WTC11 (cell line): ENCODE measurements at regions not wholly inside any gene's neighbourhood (a gene's known extent, or its start where the extent isn't known, plus 50 kb on each side); places are given as distances from the start of the nearest gene placed in this dataset.

ENCODE experiments used
- AFF4 ChIP-seq: sonication (generic); formaldehyde crosslinking; IDR thresholded peaks from 2 replicates; pipeline ENCODE4 v1.8.1; 2023; ENCODE audit warnings: mild to moderate bottlenecking, missing genetic modification reagents, borderline replicate concordance
- CREM ChIP-seq: sonication (generic); formaldehyde crosslinking; IDR thresholded peaks from 2 replicates; pipeline ENCODE4 v1.8.1; 2022; ENCODE audit warnings: mild to moderate bottlenecking, missing genetic modification reagents, moderate library complexity
- CTCF ChIP-seq: fragments of 200-600 bp; IDR thresholded peaks from 2 replicates; pipeline ENCODE4 v1.8.0; 2022; ENCODE audit warnings: antibody characterized with exemption
- E2F4 ChIP-seq: sonication (generic); formaldehyde crosslinking; IDR thresholded peaks from 2 replicates; pipeline ENCODE4 v1.8.1; 2022; ENCODE audit warnings: low read depth, mild to moderate bottlenecking, moderate library complexity, missing genetic modification reagents, borderline replicate concordance
- JUN ChIP-seq: sonication (generic); formaldehyde crosslinking; IDR thresholded peaks from 2 replicates; pipeline ENCODE4 v1.8.0; 2023; ENCODE audit warnings: mild to moderate bottlenecking, missing genetic modification reagents
- NFYB ChIP-seq: sonication (generic); formaldehyde crosslinking; conservative IDR thresholded peaks from 2 replicates; pipeline ENCODE4 v1.8.0; 2022; ENCODE audit warnings: low read depth, missing genetic modification reagents
- NR3C1 ChIP-seq: sonication (generic); formaldehyde crosslinking; conservative IDR thresholded peaks from 2 replicates; pipeline ENCODE4 v1.8.1; 2023; ENCODE audit warnings: low read depth, mild to moderate bottlenecking, missing genetic modification reagents
- TEAD4 ChIP-seq: sonication (generic); formaldehyde crosslinking; IDR thresholded peaks from 2 replicates; pipeline ENCODE4 v1.8.0; 2022; ENCODE audit warnings: mild to moderate bottlenecking, missing genetic modification reagents
- ZBTB21 ChIP-seq: sonication (generic); formaldehyde crosslinking; IDR thresholded peaks from 2 replicates; pipeline ENCODE4 v1.8.1; 2023; ENCODE audit warnings: mild to moderate bottlenecking, missing genetic modification reagents, borderline replicate concordance
- ZNF263 ChIP-seq: sonication (generic); formaldehyde crosslinking; IDR thresholded peaks from 2 replicates; pipeline ENCODE4 v1.8.1; 2022; ENCODE audit warnings: low read depth, mild to moderate bottlenecking, moderate library complexity, missing genetic modification reagents
- ZNF671 ChIP-seq: fragments of 250-450 bp; sonication (Bioruptor Pico); IDR thresholded peaks from 2 replicates; pipeline ENCODE4 v1.8.0; 2021; ENCODE audit warnings: mild to moderate bottlenecking
- TF ChIP-seq, protein P1 (sequence below): sonication (generic); formaldehyde crosslinking; IDR thresholded peaks from 2 replicates; pipeline ENCODE4 v1.8.1; 2023; ENCODE audit warnings: mild to moderate bottlenecking, missing genetic modification reagents, moderate library complexity
- TF ChIP-seq, protein P2 (sequence below): fragments of 250-450 bp; sonication (Bioruptor Pico); IDR thresholded peaks from 2 replicates; pipeline ENCODE4 v1.9.0; 2021; ENCODE audit warnings: mild to moderate bottlenecking, borderline replicate concordance

DNA sequence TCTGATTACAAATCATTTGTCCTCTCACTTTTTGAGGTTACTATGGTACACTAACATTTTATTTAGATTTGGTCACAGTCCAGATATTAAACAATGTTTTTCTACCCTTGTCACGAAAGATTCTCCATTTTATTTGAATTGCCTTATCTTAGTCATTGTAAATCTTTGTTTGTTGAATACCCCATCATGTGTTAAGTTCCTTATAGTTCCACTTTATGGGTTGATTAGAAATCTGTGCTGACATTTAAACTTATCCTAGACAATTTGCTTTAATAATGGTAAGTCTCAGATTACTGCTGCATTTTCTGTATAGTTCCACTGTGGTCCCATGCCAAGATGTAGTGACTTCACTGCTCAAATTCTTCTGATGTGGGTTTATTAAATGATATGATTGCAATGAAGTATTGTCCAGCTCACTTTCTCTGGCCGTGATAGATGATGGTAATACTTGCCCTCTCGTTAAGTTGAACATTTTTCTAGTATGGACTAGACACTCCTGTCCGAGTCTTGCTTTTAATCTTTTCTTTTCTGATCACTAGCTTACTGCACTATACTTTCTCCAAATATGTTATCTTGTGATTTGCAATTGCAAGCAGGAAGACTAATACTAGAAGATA is 1107.3 kb downstream of the SLC6A15 start:
- no peak for TF ChIP-seq CTCF
- TF ChIP-seq, protein P1, sequence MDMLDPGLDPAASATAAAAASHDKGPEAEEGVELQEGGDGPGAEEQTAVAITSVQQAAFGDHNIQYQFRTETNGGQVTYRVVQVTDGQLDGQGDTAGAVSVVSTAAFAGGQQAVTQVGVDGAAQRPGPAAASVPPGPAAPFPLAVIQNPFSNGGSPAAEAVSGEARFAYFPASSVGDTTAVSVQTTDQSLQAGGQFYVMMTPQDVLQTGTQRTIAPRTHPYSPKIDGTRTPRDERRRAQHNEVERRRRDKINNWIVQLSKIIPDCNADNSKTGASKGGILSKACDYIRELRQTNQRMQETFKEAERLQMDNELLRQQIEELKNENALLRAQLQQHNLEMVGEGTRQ, result no peak
- no peak for TF ChIP-seq ZBTB21 (CRISPR knock-in tag)
- no peak for TF ChIP-seq TEAD4 (CRISPR knock-in tag)
- TF ChIP-seq, protein P2, sequence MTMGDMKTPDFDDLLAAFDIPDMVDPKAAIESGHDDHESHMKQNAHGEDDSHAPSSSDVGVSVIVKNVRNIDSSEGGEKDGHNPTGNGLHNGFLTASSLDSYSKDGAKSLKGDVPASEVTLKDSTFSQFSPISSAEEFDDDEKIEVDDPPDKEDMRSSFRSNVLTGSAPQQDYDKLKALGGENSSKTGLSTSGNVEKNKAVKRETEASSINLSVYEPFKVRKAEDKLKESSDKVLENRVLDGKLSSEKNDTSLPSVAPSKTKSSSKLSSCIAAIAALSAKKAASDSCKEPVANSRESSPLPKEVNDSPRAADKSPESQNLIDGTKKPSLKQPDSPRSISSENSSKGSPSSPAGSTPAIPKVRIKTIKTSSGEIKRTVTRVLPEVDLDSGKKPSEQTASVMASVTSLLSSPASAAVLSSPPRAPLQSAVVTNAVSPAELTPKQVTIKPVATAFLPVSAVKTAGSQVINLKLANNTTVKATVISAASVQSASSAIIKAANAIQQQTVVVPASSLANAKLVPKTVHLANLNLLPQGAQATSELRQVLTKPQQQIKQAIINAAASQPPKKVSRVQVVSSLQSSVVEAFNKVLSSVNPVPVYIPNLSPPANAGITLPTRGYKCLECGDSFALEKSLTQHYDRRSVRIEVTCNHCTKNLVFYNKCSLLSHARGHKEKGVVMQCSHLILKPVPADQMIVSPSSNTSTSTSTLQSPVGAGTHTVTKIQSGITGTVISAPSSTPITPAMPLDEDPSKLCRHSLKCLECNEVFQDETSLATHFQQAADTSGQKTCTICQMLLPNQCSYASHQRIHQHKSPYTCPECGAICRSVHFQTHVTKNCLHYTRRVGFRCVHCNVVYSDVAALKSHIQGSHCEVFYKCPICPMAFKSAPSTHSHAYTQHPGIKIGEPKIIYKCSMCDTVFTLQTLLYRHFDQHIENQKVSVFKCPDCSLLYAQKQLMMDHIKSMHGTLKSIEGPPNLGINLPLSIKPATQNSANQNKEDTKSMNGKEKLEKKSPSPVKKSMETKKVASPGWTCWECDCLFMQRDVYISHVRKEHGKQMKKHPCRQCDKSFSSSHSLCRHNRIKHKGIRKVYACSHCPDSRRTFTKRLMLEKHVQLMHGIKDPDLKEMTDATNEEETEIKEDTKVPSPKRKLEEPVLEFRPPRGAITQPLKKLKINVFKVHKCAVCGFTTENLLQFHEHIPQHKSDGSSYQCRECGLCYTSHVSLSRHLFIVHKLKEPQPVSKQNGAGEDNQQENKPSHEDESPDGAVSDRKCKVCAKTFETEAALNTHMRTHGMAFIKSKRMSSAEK (CRISPR knock-in tag), result no peak
- TF ChIP-seq ZNF671, result no peak
- TF ChIP-seq JUN, result no peak
- no peak for TF ChIP-seq ZNF263 (CRISPR knock-in tag)
- no peak for TF ChIP-seq E2F4 (CRISPR knock-in tag)
- no peak for TF ChIP-seq CREM
- TF ChIP-seq NR3C1 (CRISPR knock-in tag), result no peak
- TF ChIP-seq NFYB (CRISPR knock-in tag), result no peak
- no peak for TF ChIP-seq AFF4 (CRISPR knock-in tag)
